ENCODE measurements at regions not wholly inside any gene's neighbourhood (a gene's known extent, or its start where the extent isn't known, plus 50 kb on each side); places are given as distances from the start of the nearest gene placed in this dataset.
A peak's percentile ranks its signal among the peaks of the same experiment; 100 is the strongest.

DNA sequence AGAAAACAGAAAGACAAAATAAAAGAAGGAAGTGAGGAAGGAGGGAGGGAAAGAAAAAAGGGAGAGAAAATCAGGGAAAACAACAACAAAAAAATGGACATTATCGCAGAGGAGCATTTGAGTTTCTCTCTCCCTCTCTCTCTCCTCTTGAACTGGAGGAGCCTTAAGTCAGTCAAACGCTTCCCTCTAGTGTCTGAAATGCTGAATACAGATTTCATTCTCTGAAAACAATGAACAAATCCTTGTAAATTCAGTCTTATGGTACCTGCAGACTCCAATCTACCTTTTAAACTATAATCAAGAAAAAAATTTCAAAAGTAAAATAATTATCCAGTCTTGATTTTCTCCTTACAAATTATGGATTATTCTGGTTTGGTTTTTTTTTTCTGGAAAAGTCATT lies 89.2 kb upstream of the PFKP start:
- peaks cover 37% of the 10 kb centered on the region for H3K4me1 Mint-ChIP-seq (ENCODE audit: low read depth)
- H3K36me3 Mint-ChIP-seq (ENCODE audit: low read depth) = no peaks in the 10 kb centered on the region
- TF ChIP-seq, protein P1, sequence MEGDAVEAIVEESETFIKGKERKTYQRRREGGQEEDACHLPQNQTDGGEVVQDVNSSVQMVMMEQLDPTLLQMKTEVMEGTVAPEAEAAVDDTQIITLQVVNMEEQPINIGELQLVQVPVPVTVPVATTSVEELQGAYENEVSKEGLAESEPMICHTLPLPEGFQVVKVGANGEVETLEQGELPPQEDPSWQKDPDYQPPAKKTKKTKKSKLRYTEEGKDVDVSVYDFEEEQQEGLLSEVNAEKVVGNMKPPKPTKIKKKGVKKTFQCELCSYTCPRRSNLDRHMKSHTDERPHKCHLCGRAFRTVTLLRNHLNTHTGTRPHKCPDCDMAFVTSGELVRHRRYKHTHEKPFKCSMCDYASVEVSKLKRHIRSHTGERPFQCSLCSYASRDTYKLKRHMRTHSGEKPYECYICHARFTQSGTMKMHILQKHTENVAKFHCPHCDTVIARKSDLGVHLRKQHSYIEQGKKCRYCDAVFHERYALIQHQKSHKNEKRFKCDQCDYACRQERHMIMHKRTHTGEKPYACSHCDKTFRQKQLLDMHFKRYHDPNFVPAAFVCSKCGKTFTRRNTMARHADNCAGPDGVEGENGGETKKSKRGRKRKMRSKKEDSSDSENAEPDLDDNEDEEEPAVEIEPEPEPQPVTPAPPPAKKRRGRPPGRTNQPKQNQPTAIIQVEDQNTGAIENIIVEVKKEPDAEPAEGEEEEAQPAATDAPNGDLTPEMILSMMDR (IDR thresholded peaks at IDR 0.05) = peak; percentile 78
- DNase-seq = peak; percentile 71
- H3K27me3 Mint-ChIP-seq (ENCODE audit: insufficient read depth) = peaks cover 2% of the 10 kb centered on the region; the same call in 1 of the 2 replicates
- H3K4me3 Mint-ChIP-seq = no peak overlapping the region
- no peak overlapping the region for H3K27ac Mint-ChIP-seq
- H3K9me3 Mint-ChIP-seq = no peaks in the 10 kb centered on the region

DNA sequence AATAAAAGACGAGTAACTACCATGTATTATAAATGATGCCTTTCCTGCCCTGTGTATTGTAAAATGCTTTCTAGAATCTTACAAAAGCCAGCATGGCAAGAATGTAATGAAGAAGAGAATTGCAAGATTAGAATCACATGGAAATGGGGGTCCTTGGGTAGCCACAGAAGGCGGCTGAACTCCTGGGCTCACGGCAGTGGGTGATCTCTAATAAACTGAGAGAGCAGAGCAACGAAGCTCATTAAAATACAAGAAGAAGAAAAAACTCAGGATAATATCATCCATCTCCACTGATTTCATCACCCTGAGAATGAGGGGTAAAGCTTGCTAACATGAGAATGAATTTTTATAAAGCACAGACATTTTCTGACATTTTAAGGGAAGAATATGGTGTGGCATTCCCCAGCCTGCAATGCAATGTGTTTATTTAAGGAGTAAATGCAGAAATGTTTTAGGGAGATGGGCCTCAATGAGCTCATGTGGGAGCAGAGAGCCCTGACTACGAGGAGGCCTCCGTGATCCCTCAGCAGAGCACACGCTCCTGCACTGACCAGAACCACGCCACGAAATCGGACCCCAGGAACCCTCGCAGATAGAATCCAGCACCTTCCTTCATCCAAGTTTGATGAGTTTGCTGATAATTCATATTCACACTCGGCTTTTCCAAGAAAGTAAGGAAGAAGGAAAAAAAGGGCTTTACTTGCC lies 92.7 kb upstream of the PFKP start:
- Mint-ChIP-seq H3K9me3 (no peaks in the 10 kb centered on the region), H3K36me3 (ENCODE audit: low read depth) (no peaks in the 10 kb centered on the region), H3K4me3 (no peak overlapping the region), H3K27me3 (ENCODE audit: insufficient read depth) (peaks cover 4% of the 10 kb centered on the region; the same call in 1 of the 2 replicates), H3K4me1 (ENCODE audit: low read depth) (peaks cover 13% of the 10 kb centered on the region), H3K27ac (no peak overlapping the region)
- DNase-seq = no peak
- TF ChIP-seq, protein P1 (IDR thresholded peaks at IDR 0.05) = no peak

DNA sequence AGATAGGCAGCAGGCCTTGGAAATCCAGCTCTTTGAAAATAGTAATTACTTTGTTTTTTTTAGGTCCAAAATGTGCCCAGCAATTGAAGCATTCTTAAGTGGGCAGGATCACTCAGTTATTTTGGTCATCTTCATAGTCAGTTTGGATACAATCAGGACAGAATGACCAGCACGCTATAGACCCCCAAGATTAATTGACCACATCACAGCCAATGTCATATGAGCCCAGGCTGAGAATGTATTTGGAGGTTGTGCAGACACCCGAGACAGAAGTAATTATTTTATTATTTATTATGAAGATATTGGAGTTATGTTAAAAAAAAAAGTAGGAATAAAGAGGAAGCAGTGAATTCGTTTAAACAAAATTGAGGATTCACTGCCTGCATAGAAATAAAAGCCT lies 93.3 kb upstream of the PFKP start:
- Mint-ChIP-seq H3K4me1 (ENCODE audit: low read depth) (peaks cover 10% of the 10 kb centered on the region), H3K27me3 (ENCODE audit: insufficient read depth) (peaks cover 4% of the 10 kb centered on the region; the same call in 1 of the 2 replicates), H3K36me3 (ENCODE audit: low read depth) (no peaks in the 10 kb centered on the region), H3K9me3 (no peaks in the 10 kb centered on the region), H3K27ac (no peak overlapping the region), H3K4me3 (no peak overlapping the region)
- no peak for DNase-seq
- TF ChIP-seq, protein P1 (IDR thresholded peaks at IDR 0.05) = no peak

GRCh38 chr10:2972810-2973209 lies 94.5 kb upstream of the PFKP start:
- no peak overlapping the region for H3K27ac Mint-ChIP-seq
- DNase-seq = no peak
- TF ChIP-seq, protein P1 (IDR thresholded peaks at IDR 0.05) = no peak

DNA sequence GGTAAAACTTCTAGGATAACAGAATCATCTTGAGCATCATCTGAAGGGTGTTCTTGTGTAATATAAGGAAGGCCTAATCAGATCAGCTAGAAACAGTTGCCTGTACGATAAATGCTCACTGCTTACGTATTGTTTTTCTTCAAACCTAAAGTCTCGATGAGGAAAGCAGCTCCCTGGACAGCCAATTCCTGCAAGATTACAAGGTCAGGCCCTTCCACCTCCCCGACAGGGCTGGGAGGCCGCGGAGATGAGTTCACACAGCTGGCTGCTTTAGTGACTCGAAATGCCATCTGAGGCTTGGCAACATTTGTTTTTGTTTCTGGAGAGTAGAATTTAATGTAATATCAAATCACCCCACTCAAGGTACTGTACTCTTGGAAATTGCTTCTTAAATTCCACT lies 95.1 kb upstream of the PFKP start:
- Mint-ChIP-seq H3K4me3 (no peak overlapping the region), H3K27me3 (ENCODE audit: insufficient read depth) (peaks cover 6% of the 10 kb centered on the region), H3K36me3 (ENCODE audit: low read depth) (no peaks in the 10 kb centered on the region), H3K27ac (no peak overlapping the region), H3K4me1 (ENCODE audit: low read depth) (peaks cover 17% of the 10 kb centered on the region), H3K9me3 (no peaks in the 10 kb centered on the region)
- TF ChIP-seq, protein P1 (IDR thresholded peaks at IDR 0.05) = no peak
- no peak for DNase-seq

More at GRCh38 chr10:2972810-2973209, 94.5 kb upstream of the PFKP start:
- H3K9me3 Mint-ChIP-seq = no peaks in the 10 kb centered on the region
- no peak overlapping the region for H3K4me3 Mint-ChIP-seq
- peaks cover 4% of the 10 kb centered on the region; the same call in 1 of the 2 replicates for H3K27me3 Mint-ChIP-seq (ENCODE audit: insufficient read depth)
- H3K4me1 Mint-ChIP-seq (ENCODE audit: low read depth) = peaks cover 15% of the 10 kb centered on the region
- no peaks in the 10 kb centered on the region for H3K36me3 Mint-ChIP-seq (ENCODE audit: low read depth)

All from HFFc6 (cell line).